Choroid plexus epithelial cell (primary cell): ENCODE measurements at regions not wholly inside any gene's neighbourhood (a gene's known extent, or its start where the extent isn't known, plus 50 kb on each side); places are given as distances from the start of the nearest gene placed in this dataset.

ENCODE experiments used
- DNase-seq: peaks from one replicate; pipeline ENCODE4 v3.0.0-alpha.2; 2010; ENCODE audit warnings: low read depth
- H3K4me3 ChIP-seq: 2 replicates; pipeline ENCODE4 v1.5.1; 2011; ENCODE audit warnings: low read depth, mild to moderate bottlenecking, control low read depth, low read length, moderate library complexity
- CTCF ChIP-seq: conservative IDR thresholded peaks from 2 replicates; pipeline ENCODE4 v1.5.1; 2011; ENCODE audit warnings: low read depth, mild to moderate bottlenecking, control low read depth, inconsistent platforms, low read length, moderate library complexity

GRCh38 chr5:74433896-74434829, 206.4 kb downstream of the ENC1 start:
- no peak for DNase-seq
- peak overlapping the region; percentile 21 for H3K4me3 ChIP-seq
- TF ChIP-seq CTCF, result no peak

GRCh38 chr5:74433255-74433895, 207.2 kb downstream of the ENC1 start:
- DNase-seq, result peak; percentile 25
- no peak for TF ChIP-seq CTCF
- no peak overlapping the region for H3K4me3 ChIP-seq

GRCh38 chr5:74432721-74433120, 207.8 kb downstream of the ENC1 start:
- no peak overlapping the region for H3K4me3 ChIP-seq

GRCh38 chr5:74432216-74432615, 208.3 kb downstream of the ENC1 start:
- H3K4me3 ChIP-seq, result no peak overlapping the region
- no peak for DNase-seq
- TF ChIP-seq CTCF, result no peak

More at GRCh38 chr5:74432721-74433120, 207.8 kb downstream of the ENC1 start:
- TF ChIP-seq CTCF, result no peak
- no peak for DNase-seq

GRCh38 chr5:74431290-74431669, 209.2 kb downstream of the ENC1 start:
- DNase-seq, result no peak
- no peak for TF ChIP-seq CTCF

GRCh38 chr5:74430631-74431289, 209.8 kb downstream of the ENC1 start:
- TF ChIP-seq CTCF, result no peak
- no peak for DNase-seq
- no peak overlapping the region for H3K4me3 ChIP-seq

More at GRCh38 chr5:74431290-74431669, 209.2 kb downstream of the ENC1 start:
- H3K4me3 ChIP-seq, result no peak overlapping the region
